Breast epithelium (tissue), 3 donors: ENCODE measurements at regions not wholly inside any gene's neighbourhood (a gene's known extent, or its start where the extent isn't known, plus 50 kb on each side); places are given as distances from the start of the nearest gene placed in this dataset.

ENCODE experiments used
- CTCF ChIP-seq, 3 donors: fragments of 450-650 bp; IDR thresholded peaks; one replicate each; pipeline ENCODE4 v1.5.1; 2016 to 2017; ENCODE audit warnings: antibody characterized with exemption in 3 of 3, mild to moderate bottlenecking in 3 of 3, moderate library complexity in 3 of 3
- POLR2A ChIP-seq: fragments of 450-650 bp; IDR thresholded peaks from one replicate; pipeline ENCODE4 v1.6.1; 2016; ENCODE audit warnings: antibody characterized with exemption, mild to moderate bottlenecking, moderate library complexity

- TF ChIP-seq POLR2A (no peak), CTCF (IDR thresholded peaks at IDR 0.05) (no peak)
These were observed 93.4 kb upstream of the SHOX start for GRCh38 chrX:537151-537550.
